Astrocyte of the spinal cord (primary cell): ENCODE measurements at regions not wholly inside any gene's neighbourhood (a gene's known extent, or its start where the extent isn't known, plus 50 kb on each side); places are given as distances from the start of the nearest gene placed in this dataset.
A peak's percentile ranks its signal among the peaks of the same experiment; 100 is the strongest.

Experiments
- DNase-seq: peaks from one replicate; pipeline ENCODE4 v3.0.0; 2011; ENCODE audit warnings: low read depth, low spot score
- H3K4me3 ChIP-seq: 2 replicates; pipeline ENCODE4 v1.5.1; 2011; ENCODE audit warnings: low read depth, mild to moderate bottlenecking, low read length, moderate library complexity
- CTCF ChIP-seq: IDR thresholded peaks from 2 replicates; pipeline ENCODE4 v1.5.1; 2012; ENCODE audit warnings: low read depth, mild to moderate bottlenecking, low read length, inconsistent platforms
- in situ Hi-C: cut with HindIII; loops from 2 replicates; pipeline ENCODE4 v1.10.0; 2017; ENCODE audit warnings: low sequenced_read_pairs

GRCh38 chr6:99130897-99131873 lies 183.4 kb upstream of the FBXL4 start:
- in situ Hi-C loops = no loop called here
- no peak for TF ChIP-seq CTCF
- no peak for DNase-seq
- H3K4me3 ChIP-seq = no peak overlapping the region

- no peak for TF ChIP-seq CTCF
- DNase-seq = no peak
- H3K4me3 ChIP-seq = no peak overlapping the region
- in situ Hi-C loops = no loop called here
These were observed 182.1 kb upstream of the FBXL4 start for GRCh38 chr6:99129835-99130234.

GRCh38 chr6:99121748-99122147 lies 174.0 kb upstream of the FBXL4 start:
- no peak for DNase-seq
- no peak for TF ChIP-seq CTCF
- in situ Hi-C loops = no loop called here
- H3K4me3 ChIP-seq = no peak overlapping the region

GRCh38 chr6:99120641-99121040 lies 172.9 kb upstream of the FBXL4 start:
- DNase-seq = no peak
- H3K4me3 ChIP-seq = no peak overlapping the region
- in situ Hi-C loops = no loop called here
- TF ChIP-seq CTCF = no peak

GRCh38 chr6:99119109-99120031 lies 171.6 kb upstream of the FBXL4 start:
- peak; percentile 59 for TF ChIP-seq CTCF
- DNase-seq = peak; percentile 58
- no peak overlapping the region for H3K4me3 ChIP-seq
- in situ Hi-C loops = no loop called here

DNA sequence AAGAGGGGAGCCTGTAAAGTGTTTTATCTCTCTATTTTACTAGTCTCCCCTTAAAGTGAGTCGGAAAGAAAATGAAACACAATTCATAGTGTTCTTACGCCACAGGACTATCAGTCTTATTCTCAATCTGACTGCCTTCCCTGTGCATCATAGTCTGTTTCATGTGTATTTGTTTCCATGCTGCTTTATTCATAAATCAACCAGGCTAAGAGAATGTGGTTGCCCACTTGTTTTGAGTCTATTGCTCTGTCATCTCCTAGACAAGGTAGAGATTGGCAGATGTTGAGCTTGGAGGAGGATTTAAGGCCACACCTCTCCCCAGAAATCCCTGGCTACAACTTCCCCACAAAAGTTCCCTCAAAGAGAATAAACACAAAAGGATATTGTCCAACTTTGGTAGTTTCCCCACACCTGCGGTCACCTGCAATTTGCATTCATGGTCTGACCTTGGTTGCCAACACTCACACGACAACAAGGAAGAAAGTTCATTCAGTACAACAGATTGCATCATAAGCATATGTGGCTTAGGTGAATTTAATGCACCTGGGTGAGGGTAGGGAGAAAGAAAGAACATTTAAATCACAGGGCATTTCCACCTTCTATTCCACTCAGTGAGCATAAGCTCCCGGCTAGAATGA lies 167.1 kb upstream of the FBXL4 start:
- no peak for TF ChIP-seq CTCF
- no peak overlapping the region for H3K4me3 ChIP-seq
- in situ Hi-C loops = no loop called here
- no peak for DNase-seq
